KBM-7 (cell line): ENCODE measurements at regions not wholly inside any gene's neighbourhood (a gene's known extent, or its start where the extent isn't known, plus 50 kb on each side); places are given as distances from the start of the nearest gene placed in this dataset.

Experiments used
- DNase-seq: peaks from one replicate; pipeline ENCODE4 v3.0.0-alpha.2; 2015
- in situ Hi-C: fragments of 300-500 bp; cut with MboI; formaldehyde crosslinking; loops from 2 replicates; pipeline ENCODE4 v1.14.3; 2020; ENCODE audit warnings: low sequenced_read_pairs, low pct_unique_long_range_greater_than_20kb, mixed read lengths

DNA sequence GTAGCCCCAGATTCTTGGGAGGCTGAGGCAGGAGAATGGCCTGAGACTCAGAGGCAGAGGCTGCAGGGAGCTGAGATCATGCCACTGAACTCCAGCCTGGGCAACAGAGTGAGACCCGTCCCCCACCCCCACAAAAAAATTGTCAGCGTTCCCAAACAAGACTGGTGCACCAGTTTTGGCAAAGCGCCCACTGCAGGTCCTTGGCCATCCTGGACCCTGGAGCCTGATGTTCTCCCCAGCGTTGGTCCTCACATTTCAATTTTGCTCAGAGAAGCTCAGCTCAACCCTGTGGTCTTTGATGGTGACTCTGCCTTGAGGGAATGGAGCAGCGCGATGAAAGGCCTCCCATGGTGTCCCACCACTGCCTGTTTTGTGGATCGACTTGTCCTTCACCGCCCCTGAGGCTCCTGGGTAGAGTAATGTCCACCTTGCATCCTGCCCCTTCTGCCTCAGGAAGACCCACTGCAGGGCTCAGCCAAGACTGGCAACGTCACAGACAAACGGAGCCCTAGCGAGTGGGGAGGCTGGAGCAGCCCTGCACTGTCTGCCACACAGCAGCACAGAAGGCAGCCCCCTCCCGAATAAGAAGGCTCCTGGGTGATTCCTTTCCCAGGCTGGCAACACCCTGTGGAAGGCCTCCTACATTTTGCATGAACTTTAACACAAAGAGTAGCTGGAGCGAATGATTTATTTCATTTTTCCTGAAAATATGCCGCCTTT lies 410.9 kb downstream of the TCERG1L start:
- no peak for DNase-seq
- in situ Hi-C loops = no loop called here

DNA sequence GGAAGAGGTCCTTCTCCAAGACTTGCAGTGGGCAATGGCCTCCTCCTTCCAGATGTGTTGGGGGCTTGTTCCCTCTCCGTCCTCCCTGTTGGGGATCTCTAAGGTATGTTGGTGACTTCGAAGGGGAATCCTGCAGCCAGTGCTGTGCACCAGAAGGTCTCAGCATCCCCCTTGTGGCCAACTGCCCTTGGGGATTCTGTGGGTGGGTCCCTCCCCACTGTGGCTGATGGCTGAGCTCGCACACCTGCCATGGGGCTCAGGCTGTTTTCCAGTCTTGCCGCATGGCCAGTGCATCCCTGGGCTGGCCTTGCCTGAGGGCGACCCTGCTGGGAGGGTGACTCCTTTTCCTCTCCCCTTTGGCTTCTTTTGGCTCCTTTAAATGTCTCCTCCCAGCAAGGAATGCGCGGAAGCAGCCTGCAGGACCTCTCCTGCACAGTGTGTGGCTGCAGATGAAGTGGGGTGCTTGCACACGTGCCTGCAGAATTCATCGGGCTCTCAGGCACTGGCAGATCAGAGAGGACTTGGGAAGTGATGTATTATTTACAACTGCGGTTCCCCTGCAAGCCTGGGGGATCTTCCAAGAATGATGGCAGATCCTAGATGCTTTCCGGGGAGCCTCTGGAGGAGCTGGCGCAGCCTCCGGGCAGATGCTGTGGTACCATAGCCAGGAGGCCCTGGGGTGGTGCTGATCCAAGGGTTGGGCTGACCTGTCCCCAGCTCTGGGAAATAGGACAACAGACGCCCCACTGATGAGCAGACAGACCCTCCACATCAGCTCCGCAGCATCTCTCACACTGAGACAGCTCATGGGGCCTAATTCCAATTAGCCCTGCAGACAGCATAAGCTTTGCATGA lies 410.0 kb downstream of the TCERG1L start:
- in situ Hi-C loops = no loop called here
- DNase-seq = no peak

DNA sequence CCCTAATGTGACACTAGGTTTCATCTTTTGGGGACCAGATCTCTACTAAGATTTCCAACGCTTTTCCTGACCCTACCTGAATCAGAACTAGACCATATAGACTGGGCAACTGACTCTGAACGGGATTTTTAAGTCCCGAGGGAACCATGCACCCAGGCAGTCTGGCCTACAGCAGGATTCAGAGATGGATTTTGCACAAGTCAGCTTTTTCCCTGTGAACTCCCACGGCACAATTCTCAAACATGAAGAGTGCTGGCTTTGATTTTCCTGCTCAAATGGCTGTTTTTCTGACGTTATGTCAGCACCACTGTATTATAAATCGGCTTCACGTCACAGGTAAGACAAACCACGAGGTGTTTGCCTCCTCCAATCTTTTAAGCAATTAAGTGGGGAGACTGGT lies 409.1 kb downstream of the TCERG1L start:
- DNase-seq = no peak
- in situ Hi-C loops = no loop called here

DNA sequence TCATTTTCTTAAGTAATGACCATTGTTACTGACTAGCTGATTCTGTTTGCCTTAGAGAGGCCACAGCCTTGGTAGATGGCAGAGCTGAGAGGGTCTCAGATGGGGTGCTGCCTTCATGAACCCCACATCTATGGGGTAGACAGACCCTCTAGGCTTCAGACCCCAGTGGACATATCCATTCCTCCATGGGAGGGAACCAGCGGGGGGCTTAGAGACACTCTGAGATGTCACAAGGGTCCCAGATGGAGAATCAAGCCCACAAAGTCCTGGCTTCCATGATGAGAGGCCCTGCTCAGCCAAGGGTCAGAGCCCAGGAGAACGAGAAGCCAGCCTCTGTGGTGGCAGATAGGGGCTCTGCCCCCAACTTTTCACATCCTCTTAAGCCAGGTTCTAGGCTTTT lies 408.6 kb downstream of the TCERG1L start:
- in situ Hi-C loops = no loop called here
- no peak for DNase-seq

DNA sequence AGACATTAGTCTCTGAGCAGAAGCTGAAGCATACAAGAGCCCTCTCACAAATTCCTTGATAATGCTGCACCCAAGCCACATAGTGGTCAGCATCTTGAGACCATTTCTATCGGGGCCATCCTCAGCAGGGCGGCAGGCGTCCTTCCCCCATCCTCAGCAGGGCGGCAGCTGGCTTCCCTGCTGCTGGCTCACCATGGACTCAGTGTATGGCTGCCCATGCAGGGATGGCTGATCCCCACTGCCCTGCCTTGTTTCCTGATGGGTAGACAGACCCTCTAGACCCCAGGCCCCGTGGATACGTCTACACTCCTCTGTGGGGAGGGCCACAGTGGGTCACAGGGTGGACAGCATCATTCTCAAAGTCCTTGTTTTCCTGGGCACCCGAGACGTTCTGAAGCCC lies 406.8 kb downstream of the TCERG1L start:
- DNase-seq = no peak
- in situ Hi-C loops = no loop called here

DNA sequence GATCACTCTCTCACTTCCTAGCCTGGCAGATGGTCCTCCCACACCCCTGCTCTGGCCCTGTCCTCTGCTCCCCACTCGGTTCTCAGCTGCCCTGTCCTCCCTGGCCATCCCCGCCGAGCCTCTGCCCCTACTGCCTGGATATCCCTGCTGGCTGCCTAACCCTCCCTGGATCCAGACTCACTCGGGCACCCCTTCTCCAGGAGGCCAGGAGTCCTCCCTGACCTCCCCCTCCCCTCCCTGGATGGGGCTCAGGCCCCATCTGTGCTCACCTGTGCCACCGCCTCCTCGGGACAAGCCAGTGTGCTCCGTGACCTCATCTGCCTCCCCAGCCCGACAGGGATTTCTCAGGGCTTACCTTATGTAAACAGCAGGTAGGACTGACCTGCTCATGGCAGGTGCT lies 406.1 kb downstream of the TCERG1L start:
- in situ Hi-C loops = no loop called here
- no peak for DNase-seq

DNA sequence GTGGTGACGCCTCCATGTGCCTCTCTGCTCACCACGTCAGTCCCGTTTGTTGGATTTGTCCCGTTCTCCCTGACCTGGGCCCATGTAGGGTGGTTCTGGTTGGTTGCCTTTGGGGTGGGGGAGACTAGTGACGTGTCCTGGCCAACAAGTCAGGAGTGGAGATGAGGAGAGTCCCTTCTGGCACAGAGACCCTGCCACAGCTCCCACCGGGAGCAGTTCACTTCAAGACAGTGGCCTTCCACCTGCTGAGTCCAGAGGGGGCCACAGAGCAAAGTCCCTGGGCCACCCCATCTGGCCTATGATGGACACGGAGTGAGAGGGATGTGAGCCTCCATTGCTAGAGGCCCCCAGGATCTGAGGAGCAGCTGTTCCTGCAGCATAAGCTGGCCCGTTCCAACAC lies 405.6 kb downstream of the TCERG1L start:
- in situ Hi-C loops = no loop called here
- DNase-seq = no peak

DNA sequence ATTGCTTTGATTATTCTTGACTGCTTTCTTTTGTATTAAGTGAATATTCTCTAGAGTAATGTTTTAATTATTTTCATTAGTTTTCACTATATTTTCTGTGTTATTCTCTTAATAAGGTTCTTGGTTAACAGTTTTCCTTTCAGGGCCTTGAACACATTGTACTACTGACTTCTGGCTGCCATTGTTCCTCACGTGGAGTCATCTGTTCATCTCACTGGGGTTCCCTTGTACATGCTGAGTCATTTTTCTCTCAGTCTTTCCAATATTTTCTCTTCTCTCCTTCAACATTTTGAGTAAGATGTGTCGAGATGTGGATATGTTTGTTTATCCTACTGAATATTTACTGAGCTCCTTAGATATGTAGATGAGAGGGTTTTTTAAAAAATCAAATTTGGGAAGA lies 400.7 kb downstream of the TCERG1L start:
- no peak for DNase-seq
- in situ Hi-C loops = no loop called here

DNA sequence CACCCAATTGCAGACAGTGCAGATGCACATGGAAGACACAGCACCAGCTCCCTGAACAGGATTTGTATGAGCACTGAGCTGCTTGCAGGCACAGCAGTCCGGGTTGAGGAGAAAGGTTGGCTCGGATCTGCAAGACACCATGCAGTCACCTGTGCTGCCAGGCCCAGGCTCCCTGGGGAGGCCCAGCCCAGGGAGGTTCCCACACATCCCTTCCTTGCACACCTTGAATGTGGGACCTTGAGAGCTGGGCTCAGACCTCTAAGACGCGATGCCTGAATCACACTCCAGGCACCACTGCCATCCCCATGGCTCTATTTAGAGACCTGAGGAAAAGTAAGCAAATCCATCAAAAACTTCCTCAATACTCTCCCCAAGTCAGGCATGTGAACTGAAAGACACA lies 397.7 kb downstream of the TCERG1L start:
- in situ Hi-C loops = no loop called here
- DNase-seq = no peak

DNA sequence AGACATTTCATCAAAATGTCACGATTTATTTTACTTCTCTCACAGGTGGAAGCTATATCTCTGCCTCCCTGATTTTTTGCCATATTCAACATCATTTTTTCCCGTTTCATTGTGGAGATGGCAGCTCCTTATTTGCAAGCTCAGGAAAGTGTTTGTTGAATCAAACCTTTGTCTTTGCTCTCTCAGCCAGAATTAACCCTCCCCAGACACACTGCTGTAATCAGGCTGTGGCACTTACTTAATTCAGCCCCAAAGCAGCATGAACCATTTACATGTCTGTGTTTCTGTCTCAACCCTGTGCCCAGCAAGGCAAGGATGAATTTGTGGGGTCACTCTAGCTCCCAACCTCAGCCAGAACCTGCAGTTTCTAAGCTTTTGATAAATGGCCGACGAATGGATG lies 397.2 kb downstream of the TCERG1L start:
- in situ Hi-C loops = no loop called here
- DNase-seq = no peak

DNA sequence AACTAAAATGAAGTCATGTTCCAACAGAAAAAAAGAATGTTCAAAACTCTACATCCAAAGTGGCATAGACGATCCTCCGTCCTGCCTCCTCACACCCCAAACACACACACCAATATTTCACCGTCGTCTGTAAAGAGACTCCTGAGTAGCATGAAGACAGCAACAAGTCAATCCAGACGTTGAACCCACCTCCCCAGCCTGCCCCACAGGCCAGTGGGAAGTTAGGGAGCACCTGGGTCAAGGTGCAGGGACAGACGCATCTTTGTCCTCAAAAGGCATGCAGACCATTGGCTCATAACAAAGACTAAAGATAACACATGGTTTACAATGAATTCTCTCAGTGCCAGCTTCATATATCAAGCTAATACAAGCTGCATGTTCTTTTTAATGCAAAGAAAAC lies 396.5 kb downstream of the TCERG1L start:
- in situ Hi-C loops = no loop called here
- DNase-seq = no peak

DNA sequence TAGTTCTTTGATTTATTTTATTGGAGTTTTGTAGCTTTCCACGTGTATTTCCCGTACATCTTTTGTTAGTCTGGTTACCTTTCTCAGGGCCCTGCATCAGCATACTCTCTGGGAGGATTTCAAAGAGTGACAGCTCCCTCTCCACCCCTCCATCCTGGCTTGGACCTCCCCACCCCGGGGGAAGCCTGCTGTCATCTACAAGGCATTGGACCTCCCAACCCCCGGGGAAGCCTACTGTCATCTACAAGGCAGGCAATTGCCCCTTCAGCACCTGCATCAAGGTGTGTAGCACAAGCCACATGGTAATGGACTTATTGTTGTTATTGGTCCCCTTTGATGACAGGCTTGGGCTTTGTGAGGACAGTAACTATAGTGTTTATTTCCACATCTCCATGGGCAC lies 390.1 kb downstream of the TCERG1L start:
- no peak for DNase-seq
- in situ Hi-C loops = no loop called here

DNA sequence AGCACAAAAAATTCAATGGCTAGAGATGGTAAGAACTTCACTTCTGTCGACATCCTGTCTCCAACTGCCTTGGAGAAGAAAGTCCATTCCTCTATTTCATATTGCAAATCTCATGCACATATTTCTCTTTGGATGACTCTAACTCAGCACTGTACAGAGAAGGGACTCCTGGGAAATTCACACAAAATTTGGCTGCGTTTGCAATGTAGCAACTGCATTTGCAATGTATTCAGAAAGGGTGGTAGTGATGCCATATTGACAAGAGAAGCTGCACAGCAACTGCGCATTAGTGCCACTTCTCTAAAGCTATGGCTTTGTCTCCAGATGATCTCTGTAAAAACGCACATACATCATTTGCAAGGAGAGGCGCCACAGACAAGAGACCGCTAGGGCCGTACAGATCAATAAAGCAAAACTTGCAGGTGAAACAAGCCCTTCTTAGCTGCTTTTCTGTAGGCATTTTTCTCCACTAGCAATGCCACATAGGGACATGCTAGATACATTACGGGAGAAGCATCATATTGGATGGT lies 389.5 kb downstream of the TCERG1L start:
- in situ Hi-C loops = no loop called here
- no peak for DNase-seq

DNA sequence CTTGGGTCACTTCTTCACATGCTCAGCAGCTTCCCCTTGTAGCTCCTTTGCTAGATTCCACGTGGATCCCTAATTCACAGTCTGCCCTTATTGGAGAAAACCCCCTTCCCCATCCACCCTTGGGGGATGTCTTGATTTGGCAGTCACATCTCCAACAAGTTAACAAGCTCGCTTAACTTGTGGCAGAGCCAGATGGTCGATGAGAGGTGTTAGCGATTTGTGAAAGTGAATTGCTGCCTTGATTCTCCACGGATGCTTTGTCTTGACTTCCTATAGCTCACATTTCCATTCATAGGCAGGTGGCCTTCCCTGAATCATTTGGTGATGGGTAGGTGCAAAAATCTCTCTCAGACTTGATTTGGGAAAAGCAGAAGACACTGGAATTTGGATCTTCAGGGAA lies 387.9 kb downstream of the TCERG1L start:
- DNase-seq = no peak
- in situ Hi-C loops = no loop called here

DNA sequence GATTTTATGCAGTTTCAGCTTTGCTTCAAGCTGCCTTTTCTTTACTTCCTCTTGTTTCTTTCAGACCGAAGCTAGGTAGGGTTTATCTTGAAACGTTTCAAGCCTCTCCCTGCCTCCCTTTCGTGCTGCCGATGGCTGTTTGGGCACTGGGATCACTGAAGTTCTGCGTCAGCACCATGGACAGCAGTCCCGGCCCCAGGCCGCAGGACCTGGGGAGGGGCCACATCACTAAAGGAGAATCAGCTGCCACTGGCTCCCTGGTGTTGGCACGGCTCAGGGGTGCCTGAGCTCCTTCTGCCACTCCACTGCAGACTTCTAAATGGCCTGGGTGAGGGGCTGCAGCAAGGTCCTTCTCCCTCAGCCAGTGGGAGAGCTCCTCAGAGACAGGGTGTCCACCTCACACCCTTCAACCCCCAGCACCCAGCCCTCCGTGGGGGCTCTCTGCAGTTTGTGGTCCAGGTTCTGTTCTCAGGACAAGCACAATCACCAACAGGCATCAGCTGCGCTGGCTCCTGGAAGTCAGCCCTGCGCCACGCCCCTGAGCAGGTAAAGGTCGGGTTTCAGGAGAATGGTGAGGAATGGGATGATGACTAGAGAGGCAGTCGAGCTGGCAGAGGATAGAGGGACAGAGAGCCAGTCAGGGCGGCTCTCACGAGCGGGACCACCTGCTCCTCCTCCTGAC lies 387.2 kb downstream of the TCERG1L start:
- in situ Hi-C loops = no loop called here
- DNase-seq = no peak

DNA sequence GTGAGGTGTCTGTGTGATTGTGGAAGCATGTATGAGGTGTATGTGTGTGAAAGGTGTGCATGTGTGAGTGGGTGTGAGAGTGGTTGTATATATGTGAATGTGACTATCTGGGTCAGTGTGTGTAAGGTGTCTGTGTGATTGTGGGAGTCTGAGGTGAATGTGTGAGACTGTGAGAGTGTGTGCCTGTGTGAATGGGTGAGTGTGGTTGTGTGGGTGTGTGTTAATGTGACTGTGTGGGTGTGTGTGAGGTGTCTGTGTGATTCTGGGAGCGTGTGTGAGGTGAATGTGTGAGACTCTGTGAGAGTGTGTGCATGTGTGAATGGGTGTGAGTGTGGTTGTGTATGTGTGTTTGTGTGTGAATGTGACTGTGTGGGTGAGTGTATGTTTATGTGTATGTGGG lies 385.1 kb downstream of the TCERG1L start:
- in situ Hi-C loops = no loop called here
- no peak for DNase-seq

DNA sequence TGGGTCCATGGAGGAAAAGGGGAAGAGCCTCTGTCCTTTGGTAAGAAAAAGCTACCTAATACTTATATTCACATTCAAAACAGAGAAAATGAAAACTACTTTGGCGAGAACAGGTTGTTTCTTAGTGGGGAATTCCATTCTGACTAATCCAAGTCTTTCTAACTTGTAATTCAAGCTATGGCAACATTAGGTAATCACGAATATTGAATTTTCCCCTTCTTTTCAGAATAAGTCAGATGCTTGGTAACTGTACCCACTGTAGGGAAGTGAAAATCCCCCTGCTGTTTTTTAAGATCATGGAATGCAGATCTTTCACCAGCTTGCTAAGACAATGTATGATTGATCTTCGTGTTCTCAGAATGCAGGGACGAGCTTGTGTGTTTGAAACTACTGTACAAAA lies 384.4 kb downstream of the TCERG1L start:
- in situ Hi-C loops = no loop called here
- no peak for DNase-seq

DNA sequence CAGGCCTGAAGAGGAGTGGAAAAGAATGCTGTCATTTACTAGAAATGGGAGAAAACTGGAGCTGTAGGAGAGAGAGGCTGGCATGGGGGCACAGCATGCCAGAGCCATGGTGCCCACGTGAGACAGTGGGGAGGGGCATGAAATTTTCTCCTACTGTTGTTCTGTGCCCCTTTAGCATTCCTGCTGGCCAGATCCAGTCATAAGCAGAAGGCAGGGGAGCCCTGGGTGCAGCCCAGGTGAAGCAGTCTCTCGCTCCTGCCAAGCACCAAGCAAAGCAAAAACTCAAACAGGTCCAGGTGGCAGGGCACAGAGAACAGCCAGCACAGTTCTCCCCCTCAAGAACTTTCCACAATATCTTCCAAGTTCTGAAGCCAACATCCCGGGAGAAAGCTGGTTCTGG lies 383.2 kb downstream of the TCERG1L start:
- no peak for DNase-seq
- in situ Hi-C loops = no loop called here

DNA sequence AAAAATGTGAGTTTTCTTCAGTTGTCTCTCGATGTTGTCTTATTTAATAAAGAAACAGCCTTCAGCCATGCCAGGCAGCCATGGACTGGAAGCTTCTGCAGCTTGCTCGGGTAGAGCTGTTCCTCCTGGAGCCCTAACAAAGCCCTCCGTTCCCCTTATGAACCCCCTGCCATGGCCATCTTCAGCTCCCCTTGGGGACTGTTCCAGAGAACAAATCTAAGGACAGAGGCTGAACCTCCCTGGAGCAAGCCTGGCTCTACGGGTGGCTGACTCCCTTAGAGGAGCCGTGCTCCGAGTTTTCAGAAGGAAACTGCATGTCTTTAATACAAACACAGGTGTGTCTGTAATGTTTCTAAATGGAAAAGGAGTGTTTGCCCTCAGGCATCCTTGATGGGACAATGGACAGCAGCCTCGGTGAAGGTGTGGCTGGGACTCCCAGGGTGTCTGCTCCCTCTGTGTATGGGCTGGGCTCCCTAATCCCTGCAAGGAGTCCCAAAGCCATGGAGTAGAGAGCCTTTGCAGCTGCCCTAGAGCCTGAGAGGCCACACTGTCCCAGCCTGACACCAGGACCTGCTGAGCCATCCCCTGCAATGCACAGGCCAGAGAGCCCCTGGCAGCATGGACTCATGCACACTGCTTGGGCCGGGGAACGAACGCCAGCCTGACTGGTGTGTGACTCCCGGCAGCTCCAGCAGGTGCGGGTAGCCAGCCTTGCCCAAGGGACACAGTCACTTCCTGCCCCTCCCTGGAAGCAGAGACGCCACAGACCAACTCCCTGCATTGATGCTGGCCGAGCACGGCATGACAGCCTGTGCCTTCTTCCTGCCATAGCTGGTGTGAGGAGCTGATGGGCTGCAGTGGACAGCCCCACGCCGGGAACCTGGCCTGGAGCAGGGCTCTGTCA lies 381.8 kb downstream of the TCERG1L start:
- DNase-seq = no peak
- in situ Hi-C loops = no loop called here
